Spleen (tissue), 11 donors: ENCODE measurements at regions not wholly inside any gene's neighbourhood (a gene's known extent, or its start where the extent isn't known, plus 50 kb on each side); places are given as distances from the start of the nearest gene placed in this dataset.
"Not testable (repeated sequence)": the region's sequence is repeated elsewhere in the genome, so short reads cannot be mapped to it uniquely, and the experiment has no call there.

Source experiments
- DNase-seq: peaks from one replicate; pipeline ENCODE4 v3.0.0-alpha.2; 2020
- H3K27ac ChIP-seq, 8 donors: fragments of 200-600 bp; sonication (generic) in 7 of 8; 1 replicate in 4 of 8; 2 replicates in 4 of 8; pipeline versions ENCODE4 v1.5.0 to v1.8.0; 2016 to 2021; ENCODE audit warnings: inconsistent platforms in 4 of 8, mild to moderate bottlenecking in 4 of 8, moderate library complexity in 1 of 8
- H3K27me3 ChIP-seq, 7 donors: fragments of 200-600 bp; sonication (generic) in 6 of 7; replicated peaks in 1 of 7; 1 replicate in 4 of 7; 2 replicates in 3 of 7; pipeline versions ENCODE4 v1.5.0 to v1.8.0; 2016 to 2021; ENCODE audit warnings: inconsistent platforms in 3 of 7, mild to moderate bottlenecking in 1 of 7
- H3K36me3 ChIP-seq, 6 donors: fragments of 200-600 bp; sonication (generic) in 5 of 6; 1 replicate in 4 of 6; 2 replicates in 2 of 6; pipeline versions ENCODE4 v1.5.0 to v1.8.0; 2016 to 2021; ENCODE audit warnings: inconsistent platforms in 2 of 6
- H3K4me1 ChIP-seq, 6 donors: fragments of 200-600 bp; sonication (generic) in 5 of 6; 1 replicate in 3 of 6; 2 replicates in 3 of 6; pipeline versions ENCODE4 v1.5.0 to v1.8.0; 2016 to 2021; ENCODE audit warnings: inconsistent platforms in 3 of 6
- H3K4me3 ChIP-seq, 8 donors: fragments of 200-600 bp; sonication (generic) in 7 of 8; 1 replicate in 4 of 8; 2 replicates in 4 of 8; pipeline versions ENCODE4 v1.5.0 to v1.8.0; 2016 to 2021; ENCODE audit warnings: inconsistent platforms in 4 of 8, mild to moderate bottlenecking in 4 of 8, moderate library complexity in 2 of 8
- H3K9me3 ChIP-seq, 8 donors: fragments of 200-600 bp; sonication (generic) in 7 of 8; 1 replicate in 4 of 8; 2 replicates in 4 of 8; pipeline versions ENCODE4 v1.5.0 to v1.8.0; 2016 to 2021; ENCODE audit warnings: inconsistent platforms in 4 of 8
- CTCF ChIP-seq, 11 experiments: fragments of 200-600 bp in 7 of 11; fragments of 450-650 bp in 4 of 11; sonication (generic) in 4 of 11; IDR thresholded peaks in 8 of 11; conservative IDR thresholded peaks in 3 of 11; 1 replicate in 7 of 11; 2 replicates in 4 of 11; pipeline versions ENCODE4 v1.4.0 to v1.8.0; 2016 to 2021; ENCODE audit warnings: antibody characterized with exemption in 11 of 11, inconsistent platforms in 4 of 11, mild to moderate bottlenecking in 1 of 11
- POLR2A ChIP-seq, 3 donors: fragments of 450-650 bp; IDR thresholded peaks; one replicate each; pipeline ENCODE4 v1.5.1; 2017; ENCODE audit warnings: antibody characterized with exemption in 3 of 3, mild to moderate bottlenecking in 1 of 3
- POLR2AphosphoS5 ChIP-seq, 3 donors: sonication (generic); formaldehyde crosslinking; IDR thresholded peaks; one replicate each; pipeline ENCODE4 v1.5.1; 2017; ENCODE audit warnings: antibody characterized with exemption in 3 of 3
- WGBS, 5 donors: extraction: QIAGEN DNeasy Blood & Tissue Kit in 3 of 5; methylation state at CpG; one replicate each; pipeline versions ENCODE4 v1.1.5 to v1.1.7; 2013 to 2018; 5-methylcytosine and 5-hydroxymethylcytosine counted together
- intact Hi-C: fragments of 100-400 bp; cut with DNase I; formaldehyde crosslinking; loops from one replicate; pipeline ENCODE4 v1.15.0; 2023; ENCODE audit warnings: low total_unique reads
- donor health status: healthy with polysubstance abuse.
- donor health status: DM: no; HTN: no; CAD: no; lungs with moderate emphysema.
- donor health status: DM: no; HTN: no; CAD: no.
- donor health status: Bipolar disorder and iron deficiency.
- donor health status: healthy.
- donor health status: DM: no; HTN: no; CAD: no.
- donor health status: DM: yes; HTN: yes; CAD: no.

- 42 to 53% (median 48%) methylated on average over 4 of the region's 4 CpGs for WGBS, 5 donors
- TF ChIP-seq POLR2AphosphoS5 (IDR thresholded peaks at IDR 0.05) (no peak), CTCF (IDR thresholded peaks at IDR 0.05 in 8 of 11, conservative IDR thresholded peaks at IDR 0.05 in 3 of 11) (no peak), POLR2A (IDR thresholded peaks at IDR 0.05) (no peak)
Measured at GRCh38 chr3:140883428-140884040, 58.1 kb upstream of the SLC25A36 start.

GRCh38 chr3:140885697-140886096 lies 55.9 kb upstream of the SLC25A36 start:
- H3K36me3 ChIP-seq, intact Hi-C loops, H3K4me1 ChIP-seq, H3K4me3 ChIP-seq, H3K27ac ChIP-seq, DNase-seq, H3K27me3 ChIP-seq: not testable (repeated sequence)
- peaks cover 0 to 15% (median 6%) of the 10 kb centered on the region in 8 donors for H3K9me3 ChIP-seq

More at GRCh38 chr3:140883428-140884040, 58.1 kb upstream of the SLC25A36 start:
- intact Hi-C loops, result no loop called here
- Histone ChIP-seq H3K9me3 (peaks cover 0 to 16% (median 7%) of the 10 kb centered on the region in 8 donors), H3K27me3 (peaks cover 0 to 12% (median 0%) of the 10 kb centered on the region in 7 donors), H3K4me3 (no peak overlapping the region), H3K36me3 (no peaks in the 10 kb centered on the region), H3K27ac (no peak overlapping the region), H3K4me1 (no peaks in the 10 kb centered on the region)
- no peak for DNase-seq
